ENCODE measurements at regions not wholly inside any gene's neighbourhood (a gene's known extent, or its start where the extent isn't known, plus 50 kb on each side); places are given as distances from the start of the nearest gene placed in this dataset.
"Not testable (repeated sequence)": the region's sequence is repeated elsewhere in the genome, so short reads cannot be mapped to it uniquely, and the experiment has no call there.

GRCh38 chr4:97432551-97432950 is 710.7 kb downstream of the STPG2 start:
- WGBS (ENCODE audit: extremely low coverage, insufficient coverage, insufficient read length) = no CpG with 5 or more reads among the region's 2 CpGs
- no peak overlapping the region for H3K23ac ChIP-seq (ENCODE audit: low read length)
- H2BK5ac ChIP-seq (ENCODE audit: low read depth, low read length, poor library complexity) = no peak overlapping the region

DNA sequence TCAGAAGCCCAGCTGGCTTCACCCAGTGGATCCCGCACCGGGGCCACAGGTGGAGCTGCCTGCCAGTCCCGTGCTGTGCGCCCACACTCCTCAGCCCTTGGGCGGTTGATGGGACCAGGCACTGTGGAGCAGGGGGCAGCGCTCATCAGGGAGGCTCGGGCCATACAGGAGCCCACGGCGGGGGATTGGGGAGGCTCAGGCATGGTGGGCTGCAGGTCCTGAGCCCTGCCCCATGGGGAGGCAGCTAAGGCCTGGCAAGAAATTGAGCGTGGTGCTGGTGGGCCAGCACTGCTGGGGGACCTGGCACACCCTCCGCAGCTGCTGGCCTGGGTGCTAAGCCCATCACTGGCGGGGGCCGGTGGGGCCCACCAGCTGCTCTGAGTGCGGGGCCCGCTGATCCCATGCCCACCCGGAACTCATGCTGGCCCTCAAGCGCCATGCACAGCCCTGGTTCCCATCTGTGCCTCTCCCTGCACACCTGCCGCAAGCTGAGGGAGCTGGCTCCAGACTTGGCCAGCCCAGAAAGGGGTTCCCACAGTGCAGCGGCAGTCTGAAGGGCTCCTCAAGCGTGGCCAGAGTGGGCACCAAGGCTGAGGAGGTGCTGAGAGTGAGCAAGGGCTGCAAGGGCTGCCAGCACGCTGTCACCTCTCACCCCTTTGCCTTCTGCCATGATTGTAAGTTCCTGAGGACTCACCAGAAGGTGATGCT is 705.1 kb downstream of the STPG2 start:
- H3K9me3 ChIP-seq (ENCODE audit: insufficient read depth, low read depth, low read length); H4K12ac ChIP-seq (ENCODE audit: low read depth, low read length); H3K4me3 ChIP-seq (ENCODE audit: low read depth, low read length); H3K4me1 ChIP-seq (ENCODE audit: control insufficient read depth in 1 of 2, insufficient read depth in 2 of 2, low read length in 2 of 2); H3K9ac ChIP-seq (ENCODE audit: low read length); H3K79me2 ChIP-seq (ENCODE audit: control insufficient read depth, insufficient read depth, low read length, poor library complexity); H3K27ac ChIP-seq (ENCODE audit: low read depth, low read length); H2AFZ ChIP-seq (ENCODE audit: insufficient read depth, low read length, poor library complexity); H4K8ac ChIP-seq (ENCODE audit: low read depth, low read length); DNase-seq; H3K4me2 ChIP-seq (ENCODE audit: low read length); H3K23ac ChIP-seq (ENCODE audit: low read length); H3K79me1 ChIP-seq (ENCODE audit: low read length); H3K36me3 ChIP-seq (ENCODE audit: control insufficient read depth in 1 of 2, insufficient read depth in 2 of 2, low read length in 2 of 2); H3K27me3 ChIP-seq (ENCODE audit: insufficient read depth, low read length): not testable (repeated sequence)
- Histone ChIP-seq H2BK120ac (ENCODE audit: insufficient read depth, low read length, poor library complexity) (peak overlapping the region; percentile 4), H2BK12ac (ENCODE audit: low read length) (peak overlapping the region; percentile 59), H3K14ac (ENCODE audit: low read length) (peak overlapping the region; percentile 39), H4K91ac (ENCODE audit: low read depth, low read length) (peak overlapping the region; percentile 63), H2BK5ac (ENCODE audit: low read depth, low read length, poor library complexity) (peak overlapping the region; percentile 4), H3K4ac (ENCODE audit: low read depth, low read length) (peak overlapping the region; percentile 40), H2AK5ac (ENCODE audit: low read length) (peak overlapping the region; percentile 4), H3K18ac (ENCODE audit: low read length) (peak overlapping the region; percentile 2)
- no CpG with 5 or more reads among the region's 21 CpGs for WGBS (ENCODE audit: extremely low coverage, insufficient coverage, insufficient read length)

More at GRCh38 chr4:97432551-97432950, 710.7 kb downstream of the STPG2 start:
- no peak overlapping the region for H2BK120ac ChIP-seq (ENCODE audit: insufficient read depth, low read length, poor library complexity)
- no peak overlapping the region for H3K4me2 ChIP-seq (ENCODE audit: low read length)
- no peak overlapping the region for H2AK5ac ChIP-seq (ENCODE audit: low read length)
- H4K8ac ChIP-seq (ENCODE audit: low read depth, low read length) = no peak overlapping the region
- H3K27me3 ChIP-seq (ENCODE audit: insufficient read depth, low read length) = no peaks in the 10 kb centered on the region
- no peak overlapping the region for H2BK12ac ChIP-seq (ENCODE audit: low read length)
- H3K27ac ChIP-seq (ENCODE audit: low read depth, low read length) = no peak overlapping the region
- no peak overlapping the region for H2AFZ ChIP-seq (ENCODE audit: insufficient read depth, low read length, poor library complexity)
- no peak overlapping the region for H3K14ac ChIP-seq (ENCODE audit: low read length)
- no peak overlapping the region for H3K18ac ChIP-seq (ENCODE audit: low read length)
- H3K4me1 ChIP-seq (ENCODE audit: control insufficient read depth in 1 of 2, insufficient read depth in 2 of 2, low read length in 2 of 2) = no peaks in the 10 kb centered on the region
- no peak overlapping the region for H3K9ac ChIP-seq (ENCODE audit: low read length)
- DNase-seq = no peak
- no peaks in the 10 kb centered on the region for H3K36me3 ChIP-seq (ENCODE audit: control insufficient read depth in 1 of 2, insufficient read depth in 2 of 2, low read length in 2 of 2)
- no peak overlapping the region for H3K4me3 ChIP-seq (ENCODE audit: low read depth, low read length)
- no peaks in the 10 kb centered on the region for H3K79me1 ChIP-seq (ENCODE audit: low read length)
- H3K9me3 ChIP-seq (ENCODE audit: insufficient read depth, low read depth, low read length) = no peaks in the 10 kb centered on the region
- no peaks in the 10 kb centered on the region for H3K79me2 ChIP-seq (ENCODE audit: control insufficient read depth, insufficient read depth, low read length, poor library complexity)
- H4K12ac ChIP-seq (ENCODE audit: low read depth, low read length) = no peak overlapping the region
- no peak overlapping the region for H4K91ac ChIP-seq (ENCODE audit: low read depth, low read length)
- no peak overlapping the region for H3K4ac ChIP-seq (ENCODE audit: low read depth, low read length)

- H2AFZ ChIP-seq (ENCODE audit: insufficient read depth, low read length, poor library complexity) = no peak overlapping the region
- H3K36me3 ChIP-seq (ENCODE audit: control insufficient read depth in 1 of 2, insufficient read depth in 2 of 2, low read length in 2 of 2) = no peaks in the 10 kb centered on the region
- no peak overlapping the region for H2BK120ac ChIP-seq (ENCODE audit: insufficient read depth, low read length, poor library complexity)
- H2BK12ac ChIP-seq (ENCODE audit: low read length) = no peak overlapping the region
- WGBS (ENCODE audit: extremely low coverage, insufficient coverage, insufficient read length) = no CpG with 5 or more reads among the region's 6 CpGs
- no peaks in the 10 kb centered on the region for H3K4me1 ChIP-seq (ENCODE audit: control insufficient read depth in 1 of 2, insufficient read depth in 2 of 2, low read length in 2 of 2)
- peaks cover 3% of the 10 kb centered on the region for H3K9me3 ChIP-seq (ENCODE audit: insufficient read depth, low read depth, low read length)
- no peak overlapping the region for H2BK5ac ChIP-seq (ENCODE audit: low read depth, low read length, poor library complexity)
- H3K4me2 ChIP-seq (ENCODE audit: low read length) = no peak overlapping the region
- no peak overlapping the region for H3K9ac ChIP-seq (ENCODE audit: low read length)
- H3K4ac ChIP-seq (ENCODE audit: low read depth, low read length) = no peak overlapping the region
- no peak overlapping the region for H3K4me3 ChIP-seq (ENCODE audit: low read depth, low read length)
- H3K27me3 ChIP-seq (ENCODE audit: insufficient read depth, low read length) = no peaks in the 10 kb centered on the region
- DNase-seq = no peak
- H4K91ac ChIP-seq (ENCODE audit: low read depth, low read length) = no peak overlapping the region
- H3K79me1 ChIP-seq (ENCODE audit: low read length) = no peaks in the 10 kb centered on the region
- no peak overlapping the region for H3K14ac ChIP-seq (ENCODE audit: low read length)
- no peak overlapping the region for H3K23ac ChIP-seq (ENCODE audit: low read length)
- H3K27ac ChIP-seq (ENCODE audit: low read depth, low read length) = no peak overlapping the region
- H3K79me2 ChIP-seq (ENCODE audit: control insufficient read depth, insufficient read depth, low read length, poor library complexity) = no peaks in the 10 kb centered on the region
- H4K8ac ChIP-seq (ENCODE audit: low read depth, low read length) = no peak overlapping the region
- H2AK5ac ChIP-seq (ENCODE audit: low read length) = no peak overlapping the region
- H3K18ac ChIP-seq (ENCODE audit: low read length) = no peak overlapping the region
- no peak overlapping the region for H4K12ac ChIP-seq (ENCODE audit: low read depth, low read length)
Observed at GRCh38 chr4:97453186-97453585, 690.1 kb downstream of the STPG2 start.

- no CpG with 5 or more reads among the region's 1 CpG for WGBS (ENCODE audit: extremely low coverage, insufficient coverage, insufficient read length)
- Histone ChIP-seq H3K18ac (ENCODE audit: low read length) (no peak overlapping the region), H2BK5ac (ENCODE audit: low read depth, low read length, poor library complexity) (no peak overlapping the region), H2BK12ac (ENCODE audit: low read length) (no peak overlapping the region), H3K27ac (ENCODE audit: low read depth, low read length) (no peak overlapping the region), H3K79me1 (ENCODE audit: low read length) (no peaks in the 10 kb centered on the region), H3K9ac (ENCODE audit: low read length) (no peak overlapping the region), H2AFZ (ENCODE audit: insufficient read depth, low read length, poor library complexity) (no peak overlapping the region), H3K4me3 (ENCODE audit: low read depth, low read length) (no peak overlapping the region), H3K4me1 (ENCODE audit: control insufficient read depth in 1 of 2, insufficient read depth in 2 of 2, low read length in 2 of 2) (no peaks in the 10 kb centered on the region), H3K14ac (ENCODE audit: low read length) (no peak overlapping the region), H3K9me3 (ENCODE audit: insufficient read depth, low read depth, low read length) (peaks cover 3% of the 10 kb centered on the region), H4K91ac (ENCODE audit: low read depth, low read length) (no peak overlapping the region), H3K23ac (ENCODE audit: low read length) (no peak overlapping the region), H4K12ac (ENCODE audit: low read depth, low read length) (no peak overlapping the region), H3K4me2 (ENCODE audit: low read length) (no peak overlapping the region), H4K8ac (ENCODE audit: low read depth, low read length) (no peak overlapping the region), H3K27me3 (ENCODE audit: insufficient read depth, low read length) (no peaks in the 10 kb centered on the region), H3K4ac (ENCODE audit: low read depth, low read length) (no peak overlapping the region), H2BK120ac (ENCODE audit: insufficient read depth, low read length, poor library complexity) (no peak overlapping the region), H3K79me2 (ENCODE audit: control insufficient read depth, insufficient read depth, low read length, poor library complexity) (no peaks in the 10 kb centered on the region), H2AK5ac (ENCODE audit: low read length) (no peak overlapping the region), H3K36me3 (ENCODE audit: control insufficient read depth in 1 of 2, insufficient read depth in 2 of 2, low read length in 2 of 2) (no peaks in the 10 kb centered on the region)
- DNase-seq = no peak
Observed at GRCh38 chr4:97457253-97457652, 686.0 kb downstream of the STPG2 start.

All from trophoblast cell (in vitro differentiated cells and primary cell).